GM13977 (cell line): ENCODE measurements at regions not wholly inside any gene's neighbourhood (a gene's known extent, or its start where the extent isn't known, plus 50 kb on each side); places are given as distances from the start of the nearest gene placed in this dataset.

Source experiments
- DNase-seq: peaks from one replicate; pipeline ENCODE4 v3.0.0; 2012; ENCODE audit warnings: low spot score
- CTCF ChIP-seq: IDR thresholded peaks from 2 replicates; pipeline ENCODE4 v1.5.1; 2012; ENCODE audit warnings: mild to moderate bottlenecking, control low read depth; ENCODE audit not compliant: insufficient read depth; ENCODE audit errors: extremely low read depth, missing control alignments
- in situ Hi-C: fragments of 300-500 bp; cut with MboI; formaldehyde crosslinking; loops from one replicate; pipeline ENCODE4 v1.12.0; 2022; ENCODE audit warnings: low sequenced_read_pairs, low pct_unique_long_range_greater_than_20kb, mixed read lengths, inconsistent platforms; ENCODE audit not compliant: unreplicated experiment

- in situ Hi-C loops, result no loop called here
- DNase-seq, result no peak
These were observed 467.8 kb upstream of the ARGLU1 start for GRCh38 chr13:107035778-107036177.

DNA sequence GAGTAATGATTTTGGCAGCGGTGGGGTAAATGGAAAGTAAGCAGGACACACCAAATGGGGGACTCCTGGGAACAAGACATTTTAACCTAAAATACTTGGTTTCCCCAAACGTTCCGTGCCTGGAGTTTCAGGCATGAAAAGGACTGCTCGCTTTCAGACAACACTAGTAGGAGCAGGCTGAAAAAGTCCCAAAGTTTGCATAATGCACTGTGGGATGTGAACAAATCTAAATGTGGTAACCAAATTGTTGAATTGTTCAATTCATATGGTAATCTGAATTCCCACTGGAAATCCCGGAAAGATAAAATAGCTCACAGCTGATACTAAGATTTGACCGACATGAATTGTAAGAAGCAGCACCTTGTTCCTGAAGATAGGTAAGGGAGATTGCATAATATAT, 467.2 kb upstream of the ARGLU1 start:
- no peak for DNase-seq

More at GRCh38 chr13:107035778-107036177, 467.8 kb upstream of the ARGLU1 start:
- TF ChIP-seq CTCF, result no peak

GRCh38 chr13:107034236-107034872, 466.4 kb upstream of the ARGLU1 start:
- TF ChIP-seq CTCF, result no peak
- DNase-seq, result no peak
- in situ Hi-C loops, result no loop called here

More for the DNA sequence above, 467.2 kb upstream of the ARGLU1 start:
- in situ Hi-C loops, result no loop called here
- no peak for TF ChIP-seq CTCF

GRCh38 chr13:107031716-107032115, 463.8 kb upstream of the ARGLU1 start:
- DNase-seq, result no peak
- in situ Hi-C loops, result no loop called here

GRCh38 chr13:107028751-107029150, 460.8 kb upstream of the ARGLU1 start:
- in situ Hi-C loops, result no loop called here
- no peak for TF ChIP-seq CTCF
- DNase-seq, result no peak

More at GRCh38 chr13:107031716-107032115, 463.8 kb upstream of the ARGLU1 start:
- no peak for TF ChIP-seq CTCF

- TF ChIP-seq CTCF, result no peak
- in situ Hi-C loops, result no loop called here
- no peak for DNase-seq
These were observed 458.1 kb upstream of the ARGLU1 start for GRCh38 chr13:107025991-107026390.

GRCh38 chr13:107023335-107023734, 455.4 kb upstream of the ARGLU1 start:
- no peak for TF ChIP-seq CTCF
- no peak for DNase-seq
- in situ Hi-C loops, result no loop called here
